GM12872 (cell line): ENCODE measurements at regions not wholly inside any gene's neighbourhood (a gene's known extent, or its start where the extent isn't known, plus 50 kb on each side); places are given as distances from the start of the nearest gene placed in this dataset.

ENCODE experiments used
- CTCF ChIP-seq: IDR thresholded peaks from 3 replicates; pipeline ENCODE4 v1.5.1; 2011; ENCODE audit warnings: low read depth, mild to moderate bottlenecking, low read length, moderate library complexity; ENCODE audit not compliant: insufficient read depth

DNA sequence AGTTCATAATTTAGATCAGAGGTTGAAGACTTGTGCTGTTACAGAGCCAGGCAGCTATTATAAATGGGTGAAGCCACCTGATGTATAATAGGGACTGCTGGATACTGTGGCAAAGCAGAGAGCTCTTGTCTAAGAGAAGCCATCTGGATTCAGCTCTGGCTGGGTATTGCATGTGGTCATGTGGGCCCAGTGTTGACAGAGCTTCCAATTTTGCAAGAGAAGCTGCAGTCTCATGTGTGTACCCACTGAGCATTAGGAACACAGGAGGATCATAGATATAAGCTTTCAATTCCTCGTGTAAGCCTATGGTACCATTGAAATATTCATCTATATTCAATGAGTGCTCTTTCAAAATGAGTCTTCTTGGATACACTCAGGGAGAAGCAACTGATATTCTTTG, 303.9 kb upstream of the SLCO3A1 start:
- no peak for TF ChIP-seq CTCF

DNA sequence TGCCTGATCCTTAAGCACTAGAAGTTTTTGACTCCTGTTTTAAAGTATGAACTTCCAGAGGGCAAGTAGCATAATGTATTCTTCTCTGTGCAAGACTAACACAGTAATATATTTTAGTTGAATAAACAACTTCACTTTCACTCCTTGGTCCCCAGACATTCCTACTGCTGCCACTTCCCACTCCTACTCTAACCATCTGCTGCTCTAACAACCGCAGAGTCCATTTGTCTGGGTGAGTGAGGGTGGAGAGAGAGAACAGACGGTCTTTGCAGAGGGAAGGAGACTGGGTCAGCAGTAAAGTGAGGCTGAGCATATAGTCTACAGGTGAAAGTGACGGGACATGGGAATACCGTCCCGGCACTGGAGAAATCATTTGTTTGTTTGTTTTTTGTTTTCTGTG, 301.0 kb upstream of the SLCO3A1 start:
- TF ChIP-seq CTCF, result no peak

GRCh38 chr15:91553196-91553854, 300.2 kb upstream of the SLCO3A1 start:
- TF ChIP-seq CTCF, result no peak

DNA sequence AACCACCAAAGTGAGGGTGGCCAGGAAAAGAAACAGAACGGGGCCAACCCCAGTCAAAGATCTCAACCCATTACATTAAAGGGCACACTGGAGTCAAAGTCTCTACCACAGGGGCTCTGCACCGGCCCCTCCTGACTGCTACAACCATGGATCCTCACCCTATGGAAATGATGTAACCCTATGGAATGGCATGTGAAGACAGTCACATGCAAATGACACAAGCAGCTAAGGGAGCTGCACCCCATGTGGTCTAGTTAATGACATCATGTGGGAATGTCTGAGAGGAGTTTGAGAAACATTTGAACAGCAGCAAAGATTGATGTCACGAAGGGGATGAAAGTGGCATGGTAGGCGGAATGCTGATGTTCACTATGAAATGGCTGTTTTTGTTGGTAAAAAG, 298.2 kb upstream of the SLCO3A1 start:
- no peak for TF ChIP-seq CTCF

DNA sequence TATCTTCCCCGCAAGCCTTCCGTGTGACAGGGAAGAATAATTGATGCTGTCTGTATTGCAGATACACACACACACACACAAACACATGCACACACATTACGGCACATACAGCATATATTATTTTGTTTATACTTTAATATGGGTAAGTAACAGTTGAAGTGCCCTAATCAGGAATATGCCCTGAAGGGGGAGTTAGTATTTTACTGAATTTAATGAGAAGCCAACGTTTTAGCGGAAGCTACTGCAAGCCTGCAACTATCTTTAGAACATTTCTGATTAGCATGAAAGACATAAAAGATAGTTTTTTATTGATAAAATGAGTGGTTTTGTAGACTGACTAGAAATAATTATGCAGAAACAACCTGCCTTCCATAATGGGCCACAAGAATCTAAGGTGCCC, 296.6 kb upstream of the SLCO3A1 start:
- TF ChIP-seq CTCF, result no peak

GRCh38 chr15:91559066-91559465, 294.4 kb upstream of the SLCO3A1 start:
- TF ChIP-seq CTCF, result no peak

DNA sequence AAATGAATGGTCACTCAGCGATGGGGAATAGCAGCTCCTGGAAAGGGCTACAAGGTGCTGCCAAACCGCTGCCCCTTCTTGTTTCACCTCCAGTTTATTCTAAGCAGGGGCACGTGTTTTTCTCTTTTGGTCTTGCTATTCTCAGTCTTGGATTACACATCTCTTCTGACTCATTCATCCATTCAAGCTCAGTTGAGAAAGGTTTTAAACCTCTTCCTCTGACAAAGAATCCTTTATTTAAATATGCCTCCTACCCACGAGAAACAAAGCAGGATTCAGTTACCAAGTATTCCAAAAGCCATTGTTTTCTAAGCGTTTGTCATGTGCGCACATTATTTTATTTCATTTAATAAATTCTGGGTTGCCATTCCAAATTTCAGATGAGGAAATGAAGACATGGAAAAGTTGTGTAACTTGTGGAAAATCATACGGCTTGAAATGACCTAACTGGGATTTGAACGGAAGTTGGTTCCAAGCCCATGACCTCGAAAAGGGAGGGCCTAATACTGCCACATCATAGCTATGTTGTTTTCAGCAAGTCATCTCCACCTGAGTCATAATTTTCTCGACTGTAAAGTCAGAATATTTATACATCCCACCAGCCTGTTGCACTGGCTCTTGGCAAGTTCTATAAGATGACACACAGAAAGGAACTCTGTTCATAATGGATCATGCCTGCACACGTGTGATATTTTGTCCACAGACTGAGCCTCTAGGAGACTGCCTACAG, 292.0 kb upstream of the SLCO3A1 start:
- TF ChIP-seq CTCF, result no peak
